H1 (cell line): ENCODE measurements at regions not wholly inside any gene's neighbourhood (a gene's known extent, or its start where the extent isn't known, plus 50 kb on each side); places are given as distances from the start of the nearest gene placed in this dataset.
"Not testable (repeated sequence)": the region's sequence is repeated elsewhere in the genome, so short reads cannot be mapped to it uniquely, and the experiment has no call there.

Source experiments
- CTCF ChIA-PET: fragments of 300-600 bp; sonication (Branson Sonifier 250); formaldehyde crosslinking; loops from one replicate; lab custom pipeline; 2021; ENCODE audit not compliant: partially characterized antibody; lab: Charles Lee
- POLR2A ChIA-PET: fragments of 300-600 bp; sonication (Branson Sonifier 250); formaldehyde crosslinking; loops from one replicate; lab custom pipeline; 2021; ENCODE audit warnings: inconsistent platforms; ENCODE audit not compliant: partially characterized antibody; lab: Charles Lee
- DNase-seq, 2 experiments: peaks; one replicate each; pipeline versions ENCODE4 v3.0.0 to v3.0.0-alpha.2; 2010 to 2022; ENCODE audit warnings: low spot score in 2 of 2, low read depth in 1 of 2, mixed read lengths in 1 of 2
- FAIRE-seq: peaks from 2 replicates; lab custom pipeline; 2011; peaks lifted over from hg19 to GRCh38; lab: Jason Lieb, UNC
- H2AFZ ChIP-seq: 2 replicates; pipeline ENCODE4 v1.8.1; 2012; ENCODE audit warnings: low read length, inconsistent platforms
- H2AK5ac ChIP-seq: 2 replicates; pipeline ENCODE4 v1.6.1; 2013; ENCODE audit warnings: low read depth, low read length
- H2BK120ac ChIP-seq: replicated peaks from 2 replicates; pipeline ENCODE3; 2013; ENCODE audit warnings: low read depth, low read length, inconsistent platforms
- H2BK12ac ChIP-seq: 2 replicates; pipeline ENCODE4 v1.6.1; 2013; ENCODE audit warnings: low read depth, low read length
- H2BK15ac ChIP-seq: 2 replicates; pipeline ENCODE4 v1.6.1; 2013; ENCODE audit warnings: low read length
- H2BK20ac ChIP-seq: 2 replicates; pipeline ENCODE4 v1.6.1; 2013; ENCODE audit warnings: low read length
- H2BK5ac ChIP-seq: 2 replicates; pipeline ENCODE4 v1.6.1; 2013; ENCODE audit warnings: low read depth, low read length
- H3K14ac ChIP-seq: 2 replicates; pipeline ENCODE4 v1.6.1; 2013; ENCODE audit warnings: inconsistent platforms; ENCODE audit not compliant: insufficient read length
- H3K18ac ChIP-seq: 2 replicates; pipeline ENCODE4 v1.6.1; 2013; ENCODE audit warnings: low read length; ENCODE audit errors: extremely low read depth
- H3K23ac ChIP-seq: 2 replicates; pipeline ENCODE4 v1.6.1; 2013; ENCODE audit warnings: inconsistent platforms; ENCODE audit not compliant: insufficient read length
- H3K23me2 ChIP-seq: 2 replicates; pipeline ENCODE4 v1.6.1; 2013; ENCODE audit warnings: low read depth, low read length
- H3K27ac ChIP-seq: 2 replicates; pipeline ENCODE4 v1.6.1; 2011; ENCODE audit warnings: low read depth, low read length, inconsistent platforms
- H3K27me3 ChIP-seq, 4 experiments: replicated peaks in 1 of 4; 1 replicate in 1 of 4; 2 replicates in 3 of 4; pipeline versions ENCODE4 v1.6.1 to v1.8.1; 2011 to 2013; ENCODE audit warnings: low read length in 3 of 4, mild to moderate bottlenecking in 3 of 4, inconsistent platforms in 2 of 4, mixed read lengths in 2 of 4, moderate library complexity in 1 of 4; ENCODE audit not compliant: control insufficient read depth in 3 of 4, insufficient read depth in 3 of 4; ENCODE audit errors: extremely low read depth in 1 of 4
- H3K36me3 ChIP-seq, 4 experiments: 2 replicates each; pipeline versions ENCODE4 v1.6.1 to v1.8.1; 2011 to 2013; ENCODE audit warnings: mild to moderate bottlenecking in 4 of 4, low read length in 3 of 4, moderate library complexity in 2 of 4, control low read depth in 1 of 4, inconsistent platforms in 1 of 4; ENCODE audit not compliant: insufficient read depth in 4 of 4, control insufficient read depth in 2 of 4
- H3K4ac ChIP-seq: replicated peaks from 2 replicates; pipeline ENCODE3; 2013; ENCODE audit warnings: low read length, low read depth, mixed read lengths, inconsistent platforms; ENCODE audit not compliant: insufficient read length
- H3K4me1 ChIP-seq, 4 experiments: replicated peaks in 1 of 4; 1 replicate in 1 of 4; 2 replicates in 3 of 4; pipeline versions ENCODE4 v1.6.1 to v1.8.1; 2011 to 2013; ENCODE audit warnings: low read length in 3 of 4, inconsistent platforms in 2 of 4, mixed read lengths in 1 of 4; ENCODE audit not compliant: insufficient read depth in 4 of 4, control insufficient read depth in 3 of 4
- H3K4me2 ChIP-seq, 2 experiments: 2 replicates each; pipeline versions ENCODE4 v1.6.1 to v1.8.1; 2011 to 2013; ENCODE audit warnings: low read depth in 2 of 2, low read length in 2 of 2, control low read depth in 1 of 2, inconsistent platforms in 1 of 2, mild to moderate bottlenecking in 1 of 2; ENCODE audit not compliant: insufficient read depth in 1 of 2
- H3K4me3 ChIP-seq, 4 experiments: fragments of 200-600, 300-600 bp in 1 of 4; sonication (generic), shearing (Covaris generic), sonication (Bioruptor Twin) in 1 of 4; 2 replicates each; pipeline versions ENCODE4 v1.5.1 to v1.8.1; 2011 to 2016; ENCODE audit warnings: low read length in 4 of 4, low read depth in 3 of 4, control low read depth in 2 of 4, inconsistent platforms in 2 of 4, mild to moderate bottlenecking in 2 of 4, mixed read lengths in 1 of 4, moderate library complexity in 1 of 4; ENCODE audit not compliant: insufficient read depth in 2 of 4; ENCODE audit errors: extremely low read depth in 1 of 4
- H3K56ac ChIP-seq: replicated peaks from 2 replicates; pipeline ENCODE3; 2013; ENCODE audit warnings: low read depth, mild to moderate bottlenecking, mixed read lengths, low read length, inconsistent platforms; ENCODE audit not compliant: insufficient read length
- H3K79me1 ChIP-seq: 2 replicates; pipeline ENCODE4 v1.6.1; 2013; ENCODE audit warnings: low read depth, low read length, control low read depth
- H3K79me2 ChIP-seq, 2 experiments: 2 replicates each; pipeline versions ENCODE4 v1.6.1 to v1.8.1; 2012 to 2013; ENCODE audit warnings: low read length in 2 of 2, mild to moderate bottlenecking in 2 of 2, inconsistent platforms in 1 of 2; ENCODE audit not compliant: insufficient read depth in 2 of 2, control insufficient read depth in 1 of 2
- H3K9ac ChIP-seq, 4 experiments: replicated peaks in 1 of 4; 1 replicate in 1 of 4; 2 replicates in 3 of 4; pipeline versions ENCODE4 v1.6.1 to v1.8.1; 2011 to 2013; ENCODE audit warnings: low read depth in 3 of 4, low read length in 3 of 4, control low read depth in 2 of 4, mild to moderate bottlenecking in 2 of 4, moderate library complexity in 2 of 4, inconsistent platforms in 1 of 4; ENCODE audit errors: extremely low read depth in 1 of 4
- H3K9me3 ChIP-seq, 2 experiments: 2 replicates each; pipeline versions ENCODE4 v1.6.1 to v1.8.1; 2012 to 2013; ENCODE audit warnings: mild to moderate bottlenecking in 2 of 2, moderate library complexity in 2 of 2, control low read depth in 1 of 2, inconsistent platforms in 1 of 2, low read depth in 1 of 2, low read length in 1 of 2, mixed read lengths in 1 of 2; ENCODE audit not compliant: insufficient read depth in 2 of 2
- H4K20me1 ChIP-seq, 2 experiments: replicated peaks in 1 of 2; 2 replicates each; pipeline versions ENCODE3 to v1.8.1; 2011 to 2013; ENCODE audit warnings: inconsistent platforms in 2 of 2, low read length in 2 of 2, mild to moderate bottlenecking in 1 of 2; ENCODE audit not compliant: insufficient read depth in 2 of 2, control insufficient read depth in 1 of 2
- H4K5ac ChIP-seq: 2 replicates; pipeline ENCODE4 v1.6.1; 2013; ENCODE audit warnings: low read length, low read depth, mixed read lengths, inconsistent platforms; ENCODE audit not compliant: insufficient read length
- H4K8ac ChIP-seq: 2 replicates; pipeline ENCODE4 v1.8.0; 2013; ENCODE audit warnings: mild to moderate bottlenecking, moderate library complexity, low read length, inconsistent platforms; ENCODE audit not compliant: insufficient read depth; ENCODE audit errors: extremely low read depth
- H4K91ac ChIP-seq: replicated peaks from 2 replicates; pipeline ENCODE3; 2013; ENCODE audit warnings: low read length, mixed read lengths, inconsistent platforms; ENCODE audit not compliant: insufficient read length
- EGR1 ChIP-seq: IDR thresholded peaks from 2 replicates; pipeline ENCODE4 v1.6.1; 2011; ENCODE audit warnings: low read depth, low read length, borderline replicate concordance
- NRF1 ChIP-seq: IDR thresholded peaks from 2 replicates; pipeline ENCODE4 v1.6.1; 2011; ENCODE audit warnings: mild to moderate bottlenecking, low read depth, low read length, improper control_type of control experiment
- SIRT6 ChIP-seq: IDR thresholded peaks from one replicate; pipeline ENCODE4 v1.7.1; 2012; ENCODE audit warnings: low read length, inconsistent platforms
- TAF1 ChIP-seq: IDR thresholded peaks from 2 replicates; pipeline ENCODE4 v1.6.1; 2011; ENCODE audit warnings: mild to moderate bottlenecking, low read depth, low read length
- WGBS, 2 experiments: shearing (Covaris generic) in 1 of 2; methylation state at CpG; one replicate each; pipeline versions ENCODE4 v1.1.6 to v1.1.7; 2013 to 2015; ENCODE audit warnings: low lambda C conversion rate in 2 of 2, mixed read lengths in 2 of 2, inconsistent platforms in 1 of 2, low coverage in 1 of 2, missing lambda C conversion rate in 1 of 2; ENCODE audit not compliant: insufficient replicate concordance in 2 of 2, insufficient coverage in 1 of 2, insufficient read length in 1 of 2; ENCODE audit errors: extremely low coverage in 1 of 2, missing lambda C conversion rate in 1 of 2; 5-methylcytosine and 5-hydroxymethylcytosine counted together

DNA sequence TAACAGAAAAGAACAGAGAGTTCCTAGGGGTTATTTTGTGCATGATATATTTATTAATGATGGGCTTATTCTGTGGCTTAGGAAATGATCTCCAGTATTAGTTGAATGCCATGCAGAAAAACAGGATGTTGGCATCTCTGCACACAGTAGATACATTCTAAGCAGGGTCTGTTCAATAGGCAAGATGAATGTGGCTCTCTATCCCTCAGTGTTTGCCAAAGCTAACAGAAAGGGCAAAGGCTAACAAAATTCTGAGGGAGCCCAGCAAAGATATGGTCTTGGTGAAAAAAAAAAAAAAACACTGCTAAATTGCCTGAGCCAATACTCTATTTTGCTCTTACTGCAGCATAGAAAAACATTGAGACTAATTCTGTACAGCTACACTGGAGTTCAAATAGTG, 1095.8 kb downstream of the UQCRFS1 start:
- no peaks in the 10 kb centered on the region for H3K79me1 ChIP-seq
- no peaks in the 10 kb centered on the region for H3K4me1 ChIP-seq
- H2BK120ac ChIP-seq: no peak overlapping the region
- no peak for TF ChIP-seq EGR1
- TF ChIP-seq NRF1: no peak
- TF ChIP-seq SIRT6: no peak
- TF ChIP-seq TAF1: no peak
- no peak overlapping the region for H2BK12ac ChIP-seq
- ChIA-PET CTCF (interaction anchor here (0.9 kb wide), 1 partner anchor 127 kb away, joined by 3 read pairs; no protein-coding TSS in a partner anchor), POLR2A (no interaction called here)
- no peak overlapping the region for H3K23ac ChIP-seq
- no peaks in the 10 kb centered on the region for H3K23me2 ChIP-seq
- H3K27ac ChIP-seq: no peak overlapping the region
- H3K4ac ChIP-seq: no peak overlapping the region
- DNase-seq (no peak), FAIRE-seq (no peak)
- no peak overlapping the region for H3K4me2 ChIP-seq
- no peak overlapping the region for H3K4me3 ChIP-seq
- no peaks in the 10 kb centered on the region for H3K36me3 ChIP-seq
- no peak overlapping the region for H2BK5ac ChIP-seq
- H3K9ac ChIP-seq: no peak overlapping the region
- H4K8ac ChIP-seq: no peak overlapping the region
- no peak overlapping the region for H3K56ac ChIP-seq
- no peak overlapping the region for H2AFZ ChIP-seq
- H4K91ac ChIP-seq: no peak overlapping the region
- no peaks in the 10 kb centered on the region for H3K79me2 ChIP-seq
- no peak overlapping the region for H2BK15ac ChIP-seq
- no peak overlapping the region for H3K18ac ChIP-seq
- no peak overlapping the region for H2AK5ac ChIP-seq
- H3K9me3 ChIP-seq: no peaks in the 10 kb centered on the region
- no peaks in the 10 kb centered on the region for H3K27me3 ChIP-seq
- no peak overlapping the region for H4K5ac ChIP-seq
- no peaks in the 10 kb centered on the region for H4K20me1 ChIP-seq
- no peak overlapping the region for H2BK20ac ChIP-seq
- no peak overlapping the region for H3K14ac ChIP-seq

DNA sequence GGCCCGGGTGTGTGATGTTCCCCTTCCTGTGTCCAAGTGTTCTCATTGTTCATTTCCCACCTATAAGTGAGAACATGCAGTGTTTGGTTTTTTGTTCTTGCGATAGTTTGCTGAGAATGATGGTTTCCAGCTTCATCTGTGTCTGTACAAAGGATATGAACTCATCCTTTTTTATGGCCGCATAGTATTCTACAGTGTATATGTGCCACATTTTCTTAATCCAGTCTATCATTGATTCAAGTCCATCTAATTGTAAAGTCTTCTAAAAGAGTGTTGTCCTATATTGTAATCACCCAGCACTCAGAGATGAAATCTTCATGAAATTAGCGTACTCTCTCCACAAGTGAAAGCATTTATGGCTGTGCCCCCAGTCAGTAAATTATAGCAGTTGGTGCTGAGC, 1096.6 kb downstream of the UQCRFS1 start:
- H4K20me1 ChIP-seq, H2BK15ac ChIP-seq, H3K4me2 ChIP-seq, H3K9ac ChIP-seq, H3K79me1 ChIP-seq, H3K23ac ChIP-seq, H2BK20ac ChIP-seq, H2BK5ac ChIP-seq, H3K36me3 ChIP-seq, H3K4me1 ChIP-seq, H3K4me3 ChIP-seq, H3K18ac ChIP-seq, DNase-seq, H4K91ac ChIP-seq, H3K9me3 ChIP-seq, H2AK5ac ChIP-seq, H3K14ac ChIP-seq, H3K4ac ChIP-seq, H3K23me2 ChIP-seq, H3K79me2 ChIP-seq, H3K56ac ChIP-seq, H3K27me3 ChIP-seq, H2BK12ac ChIP-seq, H2BK120ac ChIP-seq, H4K8ac ChIP-seq, H3K27ac ChIP-seq, H2AFZ ChIP-seq, POLR2A ChIA-PET, FAIRE-seq, H4K5ac ChIP-seq: not testable (repeated sequence)
- 94% methylated on average over 3 of the region's 4 CpGs; no CpG with 5 or more reads in 1 of the 2 experiments for WGBS, 2 experiments
- CTCF ChIA-PET: interaction anchor here (1.0 kb wide), 1 partner anchor 208 kb away, joined by 3 read pairs; no protein-coding TSS in a partner anchor
